Glutamatergic neuron (in vitro differentiated cells): ENCODE measurements at regions not wholly inside any gene's neighbourhood (a gene's known extent, or its start where the extent isn't known, plus 50 kb on each side); places are given as distances from the start of the nearest gene placed in this dataset.

Experiments
- DNase-seq: peaks from one replicate; pipeline ENCODE4 v3.0.0; 2022
- H3K27ac Mint-ChIP-seq: one replicate; pipeline ENCODE4 v1.8.0; 2020; ENCODE audit warnings: mild to moderate bottlenecking, mixed read lengths, inconsistent platforms; ENCODE audit not compliant: unreplicated experiment
- H3K27me3 Mint-ChIP-seq: one replicate; pipeline ENCODE4 v1.8.0; 2020; ENCODE audit warnings: mild to moderate bottlenecking, moderate library complexity, mixed read lengths, inconsistent platforms; ENCODE audit not compliant: unreplicated experiment
- H3K36me3 Mint-ChIP-seq: one replicate; pipeline ENCODE4 v1.8.0; 2020; ENCODE audit warnings: mild to moderate bottlenecking, mixed read lengths, inconsistent platforms; ENCODE audit not compliant: unreplicated experiment
- H3K4me1 Mint-ChIP-seq: one replicate; pipeline ENCODE4 v1.8.0; 2020; ENCODE audit warnings: mild to moderate bottlenecking, low read depth, mixed read lengths, inconsistent platforms; ENCODE audit not compliant: unreplicated experiment
- H3K4me3 Mint-ChIP-seq: one replicate; pipeline ENCODE4 v1.8.0; 2020; ENCODE audit warnings: mild to moderate bottlenecking, mixed read lengths, inconsistent platforms; ENCODE audit not compliant: unreplicated experiment
- H3K9me3 Mint-ChIP-seq: one replicate; pipeline ENCODE4 v1.8.0; 2020; ENCODE audit warnings: mild to moderate bottlenecking, moderate library complexity, mixed read lengths, inconsistent platforms; ENCODE audit not compliant: unreplicated experiment
- TF ChIP-seq, protein P1 (sequence below): fragments of 200-600 bp; sonication (generic); IDR thresholded peaks from one replicate; pipeline ENCODE4 v1.5.0; 2021; ENCODE audit not compliant: partially characterized antibody, unreplicated experiment

DNA sequence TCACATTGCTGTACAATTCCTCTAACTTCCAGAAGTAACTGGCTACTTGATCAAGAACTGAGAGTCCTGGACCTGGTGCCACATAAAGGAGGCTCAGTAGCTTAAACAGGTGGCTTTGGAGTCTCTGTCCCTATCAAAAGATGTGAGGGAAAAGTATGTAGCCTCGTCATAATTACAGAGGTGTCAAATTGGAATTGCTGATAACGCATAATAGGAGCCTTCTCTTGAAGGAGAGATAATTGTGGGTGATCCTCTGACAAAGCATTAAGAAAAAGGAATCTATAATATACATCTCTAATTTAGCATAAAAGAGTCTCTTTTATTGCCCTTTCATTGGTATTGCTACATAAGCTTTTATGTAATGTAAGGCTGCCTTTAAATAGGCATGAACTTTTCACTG lies 1246.4 kb upstream of the CDH9 start:
- Mint-ChIP-seq H3K9me3 (no peaks in the 10 kb centered on the region), H3K4me1 (no peaks in the 10 kb centered on the region), H3K36me3 (no peaks in the 10 kb centered on the region), H3K27ac (no peak overlapping the region), H3K27me3 (no peaks in the 10 kb centered on the region), H3K4me3 (no peak overlapping the region)
- TF ChIP-seq, protein P1, sequence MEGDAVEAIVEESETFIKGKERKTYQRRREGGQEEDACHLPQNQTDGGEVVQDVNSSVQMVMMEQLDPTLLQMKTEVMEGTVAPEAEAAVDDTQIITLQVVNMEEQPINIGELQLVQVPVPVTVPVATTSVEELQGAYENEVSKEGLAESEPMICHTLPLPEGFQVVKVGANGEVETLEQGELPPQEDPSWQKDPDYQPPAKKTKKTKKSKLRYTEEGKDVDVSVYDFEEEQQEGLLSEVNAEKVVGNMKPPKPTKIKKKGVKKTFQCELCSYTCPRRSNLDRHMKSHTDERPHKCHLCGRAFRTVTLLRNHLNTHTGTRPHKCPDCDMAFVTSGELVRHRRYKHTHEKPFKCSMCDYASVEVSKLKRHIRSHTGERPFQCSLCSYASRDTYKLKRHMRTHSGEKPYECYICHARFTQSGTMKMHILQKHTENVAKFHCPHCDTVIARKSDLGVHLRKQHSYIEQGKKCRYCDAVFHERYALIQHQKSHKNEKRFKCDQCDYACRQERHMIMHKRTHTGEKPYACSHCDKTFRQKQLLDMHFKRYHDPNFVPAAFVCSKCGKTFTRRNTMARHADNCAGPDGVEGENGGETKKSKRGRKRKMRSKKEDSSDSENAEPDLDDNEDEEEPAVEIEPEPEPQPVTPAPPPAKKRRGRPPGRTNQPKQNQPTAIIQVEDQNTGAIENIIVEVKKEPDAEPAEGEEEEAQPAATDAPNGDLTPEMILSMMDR = no peak
- no peak for DNase-seq

DNA sequence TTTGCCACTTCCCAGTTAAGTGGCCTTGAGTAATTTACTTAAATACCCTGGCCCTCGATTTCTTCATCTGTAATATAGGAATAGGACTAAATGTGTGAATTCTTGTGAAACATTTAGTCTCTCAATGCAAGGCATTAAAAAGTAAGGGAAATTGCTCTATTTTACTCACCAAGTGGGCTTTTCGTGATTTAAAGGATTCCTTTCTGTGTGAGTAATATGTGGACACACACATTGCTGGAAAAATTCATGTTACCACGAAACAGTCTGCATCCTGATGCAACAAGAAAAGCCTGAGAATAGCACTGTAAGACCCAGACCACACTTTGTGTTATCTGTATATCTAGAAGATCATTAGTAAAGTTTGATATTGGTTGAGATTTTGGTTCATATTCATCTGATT lies 1243.0 kb upstream of the CDH9 start:
- TF ChIP-seq, protein P1 = no peak
- Mint-ChIP-seq H3K36me3 (no peaks in the 10 kb centered on the region), H3K4me3 (no peak overlapping the region), H3K9me3 (no peaks in the 10 kb centered on the region), H3K27ac (no peak overlapping the region), H3K27me3 (no peaks in the 10 kb centered on the region), H3K4me1 (no peaks in the 10 kb centered on the region)
- DNase-seq = no peak

DNA sequence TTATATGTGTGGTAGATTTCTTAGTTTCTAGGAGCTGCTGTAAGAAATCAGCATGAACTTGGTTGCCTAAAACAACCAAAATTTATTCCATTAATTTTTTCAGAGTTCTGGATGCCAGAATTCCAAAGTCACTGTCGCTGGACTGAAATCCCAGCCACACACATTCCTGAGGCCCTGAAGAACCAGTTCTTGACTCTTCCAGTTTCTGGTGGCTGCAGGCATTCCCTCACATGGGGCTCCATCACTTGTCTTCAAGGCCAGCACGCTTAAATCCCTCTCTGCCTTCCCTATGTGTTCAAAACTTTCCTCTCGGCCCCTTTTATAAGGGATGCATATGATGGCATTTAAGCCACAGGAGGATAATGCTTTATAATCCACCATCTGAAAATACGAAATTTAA lies 1237.5 kb upstream of the CDH9 start:
- Mint-ChIP-seq H3K9me3 (no peaks in the 10 kb centered on the region), H3K4me3 (no peak overlapping the region), H3K27ac (no peak overlapping the region), H3K36me3 (no peaks in the 10 kb centered on the region), H3K27me3 (no peaks in the 10 kb centered on the region), H3K4me1 (no peaks in the 10 kb centered on the region)
- no peak for DNase-seq
- TF ChIP-seq, protein P1 = no peak

DNA sequence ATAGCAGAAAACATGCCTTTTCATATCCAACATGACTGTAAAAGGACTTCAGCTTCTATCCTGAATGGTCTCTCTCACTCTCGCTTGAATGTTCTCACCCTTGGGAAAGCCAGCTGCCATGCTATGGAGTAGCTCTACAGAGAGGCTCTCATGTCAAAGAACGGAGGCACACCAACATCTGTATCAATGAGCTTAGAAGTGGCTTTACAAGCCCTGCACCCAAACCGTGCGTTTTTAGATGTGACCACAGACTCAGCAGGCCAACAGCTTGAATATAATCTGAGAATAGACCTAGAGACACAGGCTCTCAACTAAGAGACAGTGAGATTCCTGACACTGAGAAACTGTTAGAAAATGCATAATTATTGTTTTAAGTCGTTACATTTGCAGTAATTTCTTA lies 1231.6 kb upstream of the CDH9 start:
- DNase-seq = no peak
- Mint-ChIP-seq H3K9me3 (no peaks in the 10 kb centered on the region), H3K27ac (no peak overlapping the region), H3K4me1 (no peaks in the 10 kb centered on the region), H3K27me3 (no peaks in the 10 kb centered on the region), H3K36me3 (no peaks in the 10 kb centered on the region), H3K4me3 (no peak overlapping the region)
- TF ChIP-seq, protein P1 = no peak

DNA sequence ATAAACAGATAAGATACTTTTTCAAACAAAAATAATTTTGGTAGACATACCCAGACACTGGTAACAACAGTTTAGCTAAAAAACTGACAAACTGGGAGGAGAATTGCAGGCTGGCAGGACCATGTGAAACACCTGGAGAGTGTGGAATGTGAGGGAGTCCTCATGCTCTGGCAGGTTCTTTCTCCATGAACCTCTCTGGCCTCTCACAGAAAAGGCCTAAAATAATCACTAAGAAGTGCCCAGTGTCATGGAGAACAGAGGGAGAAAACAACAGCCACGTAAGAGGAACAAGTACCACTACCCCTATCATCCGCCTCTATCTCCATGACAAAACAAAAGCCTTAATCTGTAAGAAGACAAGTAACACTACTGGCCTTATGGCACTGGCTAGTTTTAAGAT lies 1227.5 kb upstream of the CDH9 start:
- H3K36me3 Mint-ChIP-seq = no peaks in the 10 kb centered on the region
- no peaks in the 10 kb centered on the region for H3K27me3 Mint-ChIP-seq
- TF ChIP-seq, protein P1 = no peak
- no peak overlapping the region for H3K4me3 Mint-ChIP-seq
- H3K4me1 Mint-ChIP-seq = no peaks in the 10 kb centered on the region
- no peak for DNase-seq
- H3K27ac Mint-ChIP-seq = no peak overlapping the region
- no peaks in the 10 kb centered on the region for H3K9me3 Mint-ChIP-seq
